Vagina (tissue), 2 donors: ENCODE measurements at regions not wholly inside any gene's neighbourhood (a gene's known extent, or its start where the extent isn't known, plus 50 kb on each side); places are given as distances from the start of the nearest gene placed in this dataset.

ENCODE experiments used
- POLR2A ChIP-seq, 2 donors: fragments of 450-650 bp; IDR thresholded peaks; one replicate each; pipeline ENCODE4 v1.6.1; 2017; ENCODE audit warnings: antibody characterized with exemption in 2 of 2, mild to moderate bottlenecking in 2 of 2, moderate library complexity in 2 of 2
- POLR2AphosphoS5 ChIP-seq, 2 donors: sonication (generic); formaldehyde crosslinking; IDR thresholded peaks; one replicate each; pipeline ENCODE4 v1.9.0; 2017; ENCODE audit warnings: antibody characterized with exemption in 2 of 2, mild to moderate bottlenecking in 2 of 2, low read depth in 1 of 2; ENCODE audit not compliant: insufficient read depth in 1 of 2
- TF ChIP-seq, protein P1 (sequence below), 3 experiments: fragments of 450-650 bp in 2 of 3; fragments of 200-600 bp in 1 of 3; sonication (generic) in 1 of 3; IDR thresholded peaks; one replicate each; pipeline ENCODE4 v1.5.1; 2017 to 2019; ENCODE audit warnings: antibody characterized with exemption in 3 of 3, mild to moderate bottlenecking in 2 of 3, moderate library complexity in 2 of 3

DNA sequence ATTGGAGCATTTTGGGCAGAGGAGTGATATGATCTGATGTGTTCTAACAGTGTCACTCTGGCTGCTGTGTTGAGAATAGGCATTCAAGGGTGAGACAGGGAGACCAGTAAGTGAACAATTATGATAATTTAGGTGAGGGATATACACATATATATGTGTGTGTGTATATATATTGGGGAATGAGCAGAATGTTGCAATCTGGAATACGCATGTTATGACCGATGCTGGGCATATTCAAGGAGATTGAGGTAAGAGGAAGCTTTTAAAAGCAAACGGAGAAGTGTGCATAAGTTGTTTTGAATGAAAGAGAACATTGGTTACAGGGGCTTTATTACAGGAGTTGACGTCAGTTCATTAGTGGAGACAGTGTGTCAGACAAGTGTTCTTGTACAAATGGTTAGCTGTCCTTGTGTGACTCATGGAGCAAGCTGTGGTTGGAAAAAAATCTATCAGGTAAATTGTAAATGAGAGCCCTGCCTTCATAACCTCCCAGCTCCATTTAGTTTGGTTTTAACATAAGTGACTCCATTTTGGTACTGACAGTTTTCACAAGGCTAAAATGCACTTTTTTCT is 442.5 kb upstream of the LCORL start:
- TF ChIP-seq, protein P1, sequence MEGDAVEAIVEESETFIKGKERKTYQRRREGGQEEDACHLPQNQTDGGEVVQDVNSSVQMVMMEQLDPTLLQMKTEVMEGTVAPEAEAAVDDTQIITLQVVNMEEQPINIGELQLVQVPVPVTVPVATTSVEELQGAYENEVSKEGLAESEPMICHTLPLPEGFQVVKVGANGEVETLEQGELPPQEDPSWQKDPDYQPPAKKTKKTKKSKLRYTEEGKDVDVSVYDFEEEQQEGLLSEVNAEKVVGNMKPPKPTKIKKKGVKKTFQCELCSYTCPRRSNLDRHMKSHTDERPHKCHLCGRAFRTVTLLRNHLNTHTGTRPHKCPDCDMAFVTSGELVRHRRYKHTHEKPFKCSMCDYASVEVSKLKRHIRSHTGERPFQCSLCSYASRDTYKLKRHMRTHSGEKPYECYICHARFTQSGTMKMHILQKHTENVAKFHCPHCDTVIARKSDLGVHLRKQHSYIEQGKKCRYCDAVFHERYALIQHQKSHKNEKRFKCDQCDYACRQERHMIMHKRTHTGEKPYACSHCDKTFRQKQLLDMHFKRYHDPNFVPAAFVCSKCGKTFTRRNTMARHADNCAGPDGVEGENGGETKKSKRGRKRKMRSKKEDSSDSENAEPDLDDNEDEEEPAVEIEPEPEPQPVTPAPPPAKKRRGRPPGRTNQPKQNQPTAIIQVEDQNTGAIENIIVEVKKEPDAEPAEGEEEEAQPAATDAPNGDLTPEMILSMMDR (IDR thresholded peaks at IDR 0.05), result no peak
- no peak for TF ChIP-seq POLR2AphosphoS5 (IDR thresholded peaks at IDR 0.05; ENCODE audit: insufficient read depth in 1 of 2, low read depth in 1 of 2)
- TF ChIP-seq POLR2A (IDR thresholded peaks at IDR 0.05), result no peak
